Esophagus mucosa (tissue), 1 donor: ENCODE measurements at regions not wholly inside any gene's neighbourhood (a gene's known extent, or its start where the extent isn't known, plus 50 kb on each side); places are given as distances from the start of the nearest gene placed in this dataset.
A peak's percentile ranks its signal among the peaks of the same experiment; 100 is the strongest.

ENCODE experiments used
- ATAC-seq: fragments of 200-7000 bp; cut with Tn5 transposase; one replicate; pipeline ENCODE4 v1.9.1; 2020
- donor health status: DM: yes; HTN: yes; CAD: no.

DNA sequence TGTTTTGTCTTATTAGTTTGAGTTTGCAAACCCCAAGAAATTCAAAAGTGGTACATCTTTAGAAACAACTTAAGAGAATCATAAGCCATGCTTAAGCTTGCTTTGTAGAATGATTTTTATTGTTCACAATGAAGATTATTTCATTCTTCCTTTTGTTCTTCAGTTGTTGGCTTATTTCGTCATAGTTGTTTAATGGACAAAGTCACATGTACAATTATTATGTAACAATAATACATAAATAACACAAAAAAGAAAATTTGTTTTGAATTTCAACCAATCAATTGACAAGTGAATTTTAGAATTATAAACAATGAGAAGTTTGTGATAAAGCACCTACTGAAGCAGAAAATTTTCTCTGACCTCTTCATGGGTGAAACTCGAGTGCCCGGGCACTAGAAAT is 111.8 kb upstream of the IGF1 start:
- ATAC-seq = no peak

GRCh38 chr12:102573237-102573636 is 92.9 kb upstream of the IGF1 start:
- ATAC-seq = peak; percentile 35

DNA sequence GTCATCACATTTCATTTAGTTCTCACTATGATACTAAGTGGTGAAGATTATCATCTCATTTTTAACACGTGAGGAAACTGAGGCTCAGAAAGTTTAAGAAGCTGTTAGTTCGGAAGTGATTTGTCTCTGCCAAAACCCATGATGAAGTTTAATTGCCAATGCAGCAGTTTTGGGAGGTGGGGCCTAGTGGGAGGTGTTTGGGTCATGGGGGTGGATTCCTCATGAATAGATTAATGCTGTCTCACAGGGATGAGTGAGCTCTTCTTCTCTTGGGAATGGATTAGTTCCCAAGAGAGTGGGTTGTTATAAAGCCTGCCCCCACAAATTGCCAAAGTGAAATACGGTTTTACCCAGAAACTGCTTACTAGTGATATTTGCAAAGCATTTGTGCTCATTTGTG is 91.5 kb upstream of the IGF1 start:
- ATAC-seq = no peak

GRCh38 chr12:102570256-102570655 is 89.9 kb upstream of the IGF1 start:
- ATAC-seq = no peak

- no peak for ATAC-seq
Observed at GRCh38 chr12:102569803-102570202, 89.4 kb upstream of the IGF1 start.

GRCh38 chr12:102568276-102568675 is 87.9 kb upstream of the IGF1 start:
- ATAC-seq = no peak

GRCh38 chr12:102567031-102567985 is 86.9 kb upstream of the IGF1 start:
- ATAC-seq = peak; percentile 73

DNA sequence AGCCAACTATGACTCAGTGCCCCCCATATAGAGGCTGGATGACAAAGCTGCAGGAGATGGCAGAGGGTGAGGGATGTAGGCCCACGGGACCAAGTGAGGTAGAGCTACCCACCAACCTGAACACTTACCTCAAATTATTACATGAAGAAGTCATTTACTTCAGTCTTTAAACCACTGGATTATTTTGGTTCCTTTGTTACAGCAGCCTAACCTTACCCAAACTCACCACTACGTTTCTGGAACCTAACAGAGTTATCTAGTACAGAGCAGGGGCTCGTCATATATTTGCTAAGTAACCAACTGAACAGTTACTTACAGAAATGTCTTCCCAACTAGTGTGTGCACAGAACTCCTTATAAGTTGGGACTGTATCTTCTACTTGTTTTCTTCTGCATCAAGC is 85.2 kb upstream of the IGF1 start:
- no peak for ATAC-seq

DNA sequence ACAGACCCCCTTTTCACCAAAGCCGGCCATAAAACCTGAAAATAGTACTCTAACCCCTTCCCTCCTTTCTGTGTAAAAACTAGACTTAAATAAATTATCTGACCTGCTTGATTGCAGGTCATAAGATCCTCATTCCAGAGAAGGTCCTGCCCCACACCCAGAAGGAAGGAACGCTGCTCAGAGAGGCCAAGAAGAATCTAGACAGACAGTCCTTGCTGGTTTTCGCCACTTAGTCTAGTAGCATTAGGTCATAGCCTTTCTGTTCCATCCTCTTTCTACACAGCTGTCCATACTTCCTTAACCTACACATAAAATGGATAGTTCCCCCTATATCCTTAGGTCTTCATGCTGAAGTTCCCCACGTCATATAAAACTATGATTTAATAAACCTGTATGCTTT is 83.7 kb upstream of the IGF1 start:
- peak; percentile 75 for ATAC-seq

- no peak for ATAC-seq
Observed at GRCh38 chr12:102562836-102563425, 82.6 kb upstream of the IGF1 start.

DNA sequence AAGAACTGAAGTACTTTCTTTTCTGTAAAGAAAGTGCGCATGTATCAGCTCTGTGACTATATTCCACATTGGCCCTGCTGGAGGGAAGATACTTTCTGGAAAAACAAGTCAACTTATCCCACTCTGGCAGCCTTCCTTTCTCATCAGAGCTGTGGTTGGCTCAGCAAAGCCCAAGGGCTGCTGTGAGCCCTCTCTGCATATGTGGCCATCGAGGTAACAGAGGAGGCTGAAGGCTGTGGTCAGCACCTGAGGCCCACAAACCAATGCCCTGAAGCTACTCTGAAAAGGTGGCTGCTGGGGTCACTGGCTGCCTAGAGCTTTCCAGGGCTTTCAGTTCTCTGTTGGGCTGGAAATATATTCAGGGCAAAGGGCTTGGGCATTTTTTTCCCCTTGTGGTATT is 70.8 kb upstream of the IGF1 start:
- ATAC-seq = no peak

DNA sequence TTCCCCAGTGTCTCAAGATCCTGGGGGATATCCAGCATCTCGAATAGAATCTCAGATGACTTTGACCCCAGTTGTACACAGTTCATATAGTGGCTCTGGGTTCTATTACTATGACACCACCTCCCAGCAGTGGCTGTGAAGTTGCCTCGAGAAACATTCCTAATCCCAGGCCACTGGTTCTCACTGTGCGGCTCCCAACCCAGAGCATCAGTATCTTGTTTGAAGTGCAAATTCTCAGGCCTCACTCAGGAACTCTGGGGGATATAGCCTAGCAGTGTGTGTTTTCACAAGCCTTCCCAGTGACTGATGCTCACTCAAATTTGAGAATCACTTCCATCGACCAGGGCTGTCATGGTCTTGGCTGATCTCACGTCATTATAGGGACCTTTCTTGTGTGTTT is 69.3 kb upstream of the IGF1 start:
- ATAC-seq = no peak

GRCh38 chr12:102548543-102548942 is 68.2 kb upstream of the IGF1 start:
- ATAC-seq = no peak

DNA sequence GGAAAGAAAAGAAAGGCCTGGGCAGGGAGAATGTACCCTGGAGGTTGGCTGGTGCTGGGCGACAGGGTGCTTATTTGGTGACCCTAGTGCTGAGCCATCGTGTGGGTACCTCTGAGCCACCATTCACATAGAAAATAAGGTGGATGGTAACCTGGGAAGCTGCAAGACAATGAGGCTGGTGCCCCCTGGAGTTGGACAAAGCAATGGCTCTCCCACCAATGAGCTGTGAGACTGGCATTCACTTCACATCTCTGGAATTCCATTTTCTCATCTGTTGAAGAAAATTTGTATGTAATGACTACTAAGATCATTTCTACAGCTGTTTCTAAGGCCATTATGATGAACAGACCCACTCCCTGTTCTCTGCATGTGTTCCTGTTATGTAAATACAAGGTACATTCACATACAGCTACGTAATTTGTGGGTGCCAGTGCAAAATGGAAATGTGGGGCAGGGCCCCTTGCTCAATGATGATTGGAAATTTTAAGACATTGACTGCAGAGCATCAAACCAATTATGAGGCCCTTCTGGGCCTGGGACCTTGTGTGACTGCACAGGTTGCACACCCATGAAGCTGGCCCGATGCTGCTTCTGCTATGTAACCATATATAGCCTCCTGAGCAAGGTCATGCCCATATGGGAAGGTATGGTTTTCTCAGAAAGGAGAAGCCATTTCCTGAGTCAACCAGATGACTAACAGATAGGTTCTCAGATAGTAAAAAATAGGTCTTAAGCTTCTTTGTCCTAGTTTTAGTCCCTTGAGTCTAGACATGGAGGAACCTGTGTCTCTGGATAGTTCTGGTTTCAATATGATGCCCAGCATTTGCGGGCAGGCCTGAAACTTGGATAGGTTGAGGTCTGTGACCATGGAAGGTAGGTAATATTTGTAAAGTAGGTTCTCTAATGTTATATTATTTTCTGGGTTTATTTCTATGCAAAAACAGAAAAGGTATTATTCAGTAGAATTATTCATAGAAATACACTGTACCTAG is 63.4 kb upstream of the IGF1 start:
- no peak for ATAC-seq

DNA sequence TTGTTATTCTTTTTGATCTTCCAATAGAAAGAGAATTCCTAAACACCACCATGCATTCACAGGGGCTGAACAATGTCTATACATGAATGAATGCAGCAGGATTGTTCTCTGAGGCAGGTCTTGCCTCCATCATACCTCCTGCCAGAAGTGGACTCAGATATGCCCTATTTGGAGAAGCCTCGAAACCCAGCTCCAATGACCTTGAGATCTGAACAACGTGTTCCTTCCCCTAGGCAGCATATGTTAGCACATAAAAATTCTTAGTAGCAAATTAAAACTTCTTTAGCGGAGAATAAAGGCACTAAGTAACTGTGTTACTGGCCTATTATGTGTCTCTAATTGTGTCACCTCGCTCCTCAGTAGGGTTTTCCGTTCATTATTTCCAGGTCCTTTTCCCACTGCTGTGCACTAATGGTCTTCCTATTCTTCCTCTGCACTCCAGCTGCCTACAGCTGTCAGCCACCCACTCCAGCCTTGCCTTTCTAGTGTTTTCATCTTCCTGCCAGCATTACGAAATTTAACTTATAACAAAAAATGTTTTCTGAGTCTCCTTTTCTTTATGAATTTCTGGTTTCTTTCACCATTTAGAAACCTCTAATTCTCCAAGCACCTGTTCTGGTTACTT is 62.6 kb upstream of the IGF1 start:
- no peak for ATAC-seq

GRCh38 chr12:102540815-102541385 is 60.5 kb upstream of the IGF1 start:
- no peak for ATAC-seq

DNA sequence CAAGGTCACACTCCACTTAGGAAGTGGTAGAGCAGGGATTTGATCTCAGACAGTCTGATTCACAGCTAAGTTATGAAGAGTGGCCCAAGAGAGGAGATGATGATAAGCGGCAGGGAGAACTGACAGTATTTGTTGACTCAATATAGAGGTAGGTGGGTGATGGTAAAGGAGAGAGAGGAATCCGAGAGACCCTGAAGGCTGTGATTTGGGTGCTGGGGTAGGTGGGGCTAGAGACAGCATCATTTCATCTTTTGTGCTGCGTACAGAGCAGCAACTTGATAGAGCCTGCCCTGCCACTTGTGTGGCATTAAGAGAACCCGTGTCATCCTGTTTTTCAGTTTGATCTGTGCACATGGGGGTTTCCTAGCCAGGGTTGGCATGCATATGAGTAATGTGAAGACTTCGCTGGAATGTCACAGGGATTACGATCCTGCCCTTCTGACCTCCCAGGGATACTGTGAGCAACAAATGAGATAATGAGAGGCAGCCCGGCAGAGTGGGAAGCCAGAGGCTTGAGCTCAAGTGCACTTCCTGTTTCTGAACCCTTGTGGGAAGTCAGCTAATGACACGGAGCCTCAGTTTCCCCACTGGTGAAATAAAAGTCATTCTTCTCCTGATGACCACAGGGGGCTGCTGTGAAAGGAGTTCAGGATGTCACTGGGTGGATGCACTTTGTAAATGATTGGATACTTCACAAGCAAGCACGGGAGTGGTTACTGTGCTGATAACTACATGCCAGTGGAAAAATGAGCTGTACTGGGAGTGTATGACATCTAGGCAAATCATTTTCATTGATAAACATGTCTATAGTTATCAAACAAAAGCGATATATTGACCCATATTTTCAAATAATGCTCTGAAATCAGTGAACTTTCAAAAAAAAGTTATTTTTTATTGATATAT is 59.5 kb upstream of the IGF1 start:
- no peak for ATAC-seq

DNA sequence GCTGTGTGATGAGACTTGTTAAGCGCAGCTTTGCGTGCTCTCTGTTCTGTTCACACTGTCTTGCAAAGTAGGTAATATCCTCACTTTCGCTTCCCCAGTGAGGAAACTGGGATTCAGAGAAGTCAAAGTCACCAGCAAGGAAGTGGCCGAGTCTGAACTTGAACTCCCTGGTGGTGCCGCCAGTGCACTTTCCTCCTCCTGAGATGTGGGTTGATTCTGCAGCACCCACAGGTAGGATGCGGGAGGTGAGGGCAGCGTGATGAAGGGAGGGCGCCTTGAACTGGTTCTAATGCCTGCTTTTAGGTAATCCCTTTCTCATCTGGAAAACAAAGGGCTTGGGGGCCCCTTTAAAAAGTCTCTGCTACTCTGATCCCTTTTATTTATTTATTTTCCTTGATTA is 54.9 kb upstream of the IGF1 start:
- ATAC-seq = no peak

- no peak for ATAC-seq
Observed at GRCh38 chr12:102534899-102535298, 54.5 kb upstream of the IGF1 start.

DNA sequence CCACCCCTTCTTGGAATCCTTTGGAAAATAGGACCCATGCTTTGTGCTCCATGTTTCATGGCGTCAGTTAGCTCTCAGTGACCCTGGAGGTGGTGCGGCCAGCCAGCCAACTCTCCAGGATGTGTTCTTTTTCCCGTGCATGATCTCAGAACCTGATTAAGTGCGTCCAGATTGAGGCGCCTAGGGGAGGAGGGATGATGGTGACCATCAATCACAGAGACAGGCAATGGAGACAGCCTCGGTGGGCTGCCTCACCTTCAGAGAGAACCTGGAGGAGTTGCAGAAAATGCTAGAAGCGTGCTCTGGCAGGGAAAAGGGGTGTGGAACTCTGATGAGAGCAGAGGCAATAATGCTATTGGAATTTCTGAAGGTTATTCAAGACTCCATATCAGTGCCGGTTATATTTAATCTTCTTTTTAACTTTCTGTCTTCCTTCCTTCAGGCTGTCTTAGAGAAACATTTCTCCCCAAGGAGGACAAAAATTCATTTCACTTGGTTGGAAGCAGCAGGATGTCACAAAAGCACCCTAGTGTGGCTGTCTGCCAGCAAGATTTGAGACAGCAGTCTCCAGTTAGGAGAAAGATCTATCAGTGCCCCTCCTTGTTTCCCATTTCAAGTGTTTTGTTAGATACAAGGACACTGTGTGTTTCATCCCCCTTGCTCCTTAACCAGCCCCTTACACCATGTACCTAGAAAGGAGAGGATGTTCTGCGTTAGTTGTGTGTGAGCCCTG is 53.3 kb upstream of the IGF1 start:
- no peak for ATAC-seq
